Ascending aorta (tissue), 2 donors: ENCODE measurements at regions not wholly inside any gene's neighbourhood (a gene's known extent, or its start where the extent isn't known, plus 50 kb on each side); places are given as distances from the start of the nearest gene placed in this dataset.

Source experiments
- DNase-seq, 2 donors: peaks; one replicate each; pipeline ENCODE4 v3.0.0-alpha.2; 2019; ENCODE audit warnings: low spot score in 2 of 2
- H3K27ac ChIP-seq, 2 donors: fragments of 200-600 bp; sonication (generic); one replicate each; pipeline ENCODE4 v1.5.1; 2016 to 2017; ENCODE audit warnings: mild to moderate bottlenecking in 1 of 2
- H3K27me3 ChIP-seq: fragments of 200-600 bp; sonication (generic); one replicate; pipeline ENCODE4 v1.5.1; 2017
- H3K36me3 ChIP-seq, 2 donors: fragments of 200-600 bp; sonication (generic); one replicate each; pipeline ENCODE4 v1.5.1; 2016
- H3K4me1 ChIP-seq, 2 donors: fragments of 200-600 bp; sonication (generic); one replicate each; pipeline ENCODE4 v1.5.1; 2016 to 2017; ENCODE audit warnings: mild to moderate bottlenecking in 1 of 2
- H3K4me3 ChIP-seq, 2 donors: fragments of 200-600 bp; sonication (generic); one replicate each; pipeline ENCODE4 v1.5.1; 2016 to 2017; ENCODE audit warnings: mild to moderate bottlenecking in 1 of 2
- H3K9me3 ChIP-seq, 2 donors: fragments of 200-600 bp; sonication (generic); one replicate each; pipeline ENCODE4 v1.5.1; 2016
- CTCF ChIP-seq, 3 experiments: fragments of 200-600 bp in 2 of 3; fragments of 450-650 bp in 1 of 3; sonication (generic) in 2 of 3; IDR thresholded peaks; one replicate each; pipeline ENCODE4 v1.5.1; 2016 to 2019; ENCODE audit warnings: antibody characterized with exemption in 3 of 3, mild to moderate bottlenecking in 1 of 3, moderate library complexity in 1 of 3
- intact Hi-C: fragments of 100-400 bp; cut with DNase I; formaldehyde crosslinking; loops from one replicate; pipeline ENCODE4 v1.15.1; 2023

DNA sequence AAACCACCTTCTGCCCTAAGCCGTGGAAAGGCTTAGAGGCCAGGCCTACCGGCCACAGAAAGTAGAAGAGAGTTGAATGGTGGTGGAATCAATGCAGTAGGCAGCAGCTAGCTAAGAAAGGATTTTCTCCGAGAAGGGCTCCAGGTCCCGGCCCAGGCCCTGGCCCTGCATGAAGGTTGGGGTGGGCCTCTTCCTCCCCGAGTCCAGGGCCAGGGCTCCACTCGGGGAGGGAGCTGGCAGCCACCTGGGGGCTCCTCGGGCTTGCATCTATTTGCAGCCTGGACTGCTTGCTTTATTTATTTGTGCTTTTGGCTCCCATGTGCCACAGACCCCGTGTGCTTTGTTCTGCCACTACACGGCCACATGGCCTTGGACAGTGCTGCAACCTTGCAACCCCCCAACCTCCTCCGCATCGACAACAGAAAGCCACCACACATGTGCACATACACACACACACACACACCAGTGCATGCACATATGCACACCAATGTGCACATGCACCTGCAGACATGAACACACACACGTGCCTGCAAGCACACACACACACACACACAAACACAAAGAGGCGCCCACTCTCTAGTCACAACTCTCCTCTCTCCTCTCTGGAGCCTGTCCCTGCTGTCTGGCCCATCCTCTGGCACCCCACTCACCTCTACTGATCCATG lies 96.4 kb upstream of the TNRC6C start:
- no peak for DNase-seq
- H3K4me3 ChIP-seq = no peak overlapping the region
- no peaks in the 10 kb centered on the region for H3K9me3 ChIP-seq
- H3K27ac ChIP-seq = no peak overlapping the region
- intact Hi-C loops = no loop called here
- TF ChIP-seq CTCF (IDR thresholded peaks at IDR 0.05) = no peak
- H3K36me3 ChIP-seq = no peaks in the 10 kb centered on the region
- H3K4me1 ChIP-seq = peaks cover 6 to 9% of the 10 kb centered on the region in 2 donors
- H3K27me3 ChIP-seq = no peaks in the 10 kb centered on the region

GRCh38 chr17:77862890-77863813 lies 95.4 kb upstream of the TNRC6C start:
- Histone ChIP-seq H3K27me3 (no peaks in the 10 kb centered on the region), H3K9me3 (no peaks in the 10 kb centered on the region), H3K27ac (peak overlapping the region in 1 of 2 donors; percentile 71), H3K4me3 (no peak overlapping the region), H3K4me1 (peaks cover 6 to 9% of the 10 kb centered on the region in 2 donors), H3K36me3 (no peaks in the 10 kb centered on the region)
- intact Hi-C loops = no loop called here
- no peak for TF ChIP-seq CTCF (IDR thresholded peaks at IDR 0.05)
- DNase-seq = no peak

DNA sequence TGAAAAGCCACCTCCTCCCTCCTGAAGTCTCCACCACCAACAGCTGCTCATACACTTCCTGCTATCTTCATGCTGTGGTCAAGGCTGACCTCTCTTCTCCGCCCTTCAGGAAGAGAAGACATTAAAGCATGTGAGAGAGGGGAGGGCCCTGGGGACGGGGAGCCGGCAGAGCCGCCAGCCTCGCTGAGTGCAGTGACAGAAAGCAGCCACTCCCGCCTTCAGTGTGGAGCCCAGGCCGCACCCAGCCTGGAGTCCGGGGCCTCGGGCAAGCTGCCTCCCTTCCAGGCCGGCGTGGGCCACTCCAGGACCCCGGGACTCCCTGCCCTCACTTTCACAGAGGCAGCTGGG lies 94.7 kb upstream of the TNRC6C start:
- H3K27me3 ChIP-seq = no peaks in the 10 kb centered on the region
- no peak overlapping the region for H3K4me3 ChIP-seq
- no peak for DNase-seq
- TF ChIP-seq CTCF (IDR thresholded peaks at IDR 0.05) = no peak
- no peaks in the 10 kb centered on the region for H3K9me3 ChIP-seq
- H3K36me3 ChIP-seq = no peaks in the 10 kb centered on the region
- intact Hi-C loops = no loop called here
- peak overlapping the region in 1 of 2 donors; percentile 71 for H3K27ac ChIP-seq
- peaks cover 6 to 9% of the 10 kb centered on the region in 2 donors for H3K4me1 ChIP-seq

DNA sequence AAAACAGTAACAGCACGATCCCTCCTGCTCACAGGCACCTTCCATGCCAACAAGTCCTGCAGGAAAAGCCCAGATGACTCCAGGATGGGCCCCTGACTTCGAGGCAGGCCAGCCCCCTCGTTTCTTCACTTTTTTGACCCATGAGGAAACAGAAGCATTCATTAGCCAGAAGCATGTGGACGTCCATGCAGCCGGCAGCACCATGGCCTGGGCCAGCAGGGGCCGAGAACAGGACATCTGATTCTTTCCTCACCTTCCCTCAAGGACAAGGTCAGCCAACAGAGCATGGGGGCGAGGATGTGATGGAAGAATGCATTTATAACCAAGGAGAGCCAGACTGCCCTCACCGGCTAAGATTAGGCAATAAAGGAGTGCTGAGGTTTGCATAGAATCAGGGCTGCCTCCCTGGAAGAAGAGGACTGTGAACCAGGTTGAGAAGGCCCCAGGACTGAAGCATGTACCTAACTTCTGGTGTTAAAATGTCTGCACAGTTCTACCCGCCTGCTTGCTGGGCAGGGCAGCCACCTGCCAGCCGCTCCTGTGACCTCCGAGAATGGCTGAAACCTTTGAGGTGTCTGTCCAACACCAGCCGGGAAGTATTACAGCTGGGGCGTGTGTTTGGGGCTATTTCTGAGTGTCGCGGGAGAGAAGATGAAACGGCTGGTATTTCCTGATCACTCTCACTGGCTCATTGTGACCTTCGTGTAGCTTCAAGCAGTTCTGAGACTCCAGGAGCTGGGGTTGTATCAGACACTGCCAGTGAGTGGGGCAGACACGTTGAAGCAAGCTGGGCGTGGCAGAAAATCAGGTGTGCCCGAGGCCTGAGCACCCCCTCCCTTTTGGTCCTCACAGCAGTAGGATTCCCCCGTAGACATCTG lies 94.0 kb upstream of the TNRC6C start:
- Histone ChIP-seq H3K36me3 (no peaks in the 10 kb centered on the region), H3K4me3 (no peak overlapping the region), H3K27me3 (no peaks in the 10 kb centered on the region), H3K27ac (peak overlapping the region; percentile 60 to 71), H3K9me3 (no peaks in the 10 kb centered on the region), H3K4me1 (peaks cover 3 to 5% of the 10 kb centered on the region in 2 donors)
- DNase-seq = no peak
- intact Hi-C loops = no loop called here
- no peak for TF ChIP-seq CTCF (IDR thresholded peaks at IDR 0.05)

DNA sequence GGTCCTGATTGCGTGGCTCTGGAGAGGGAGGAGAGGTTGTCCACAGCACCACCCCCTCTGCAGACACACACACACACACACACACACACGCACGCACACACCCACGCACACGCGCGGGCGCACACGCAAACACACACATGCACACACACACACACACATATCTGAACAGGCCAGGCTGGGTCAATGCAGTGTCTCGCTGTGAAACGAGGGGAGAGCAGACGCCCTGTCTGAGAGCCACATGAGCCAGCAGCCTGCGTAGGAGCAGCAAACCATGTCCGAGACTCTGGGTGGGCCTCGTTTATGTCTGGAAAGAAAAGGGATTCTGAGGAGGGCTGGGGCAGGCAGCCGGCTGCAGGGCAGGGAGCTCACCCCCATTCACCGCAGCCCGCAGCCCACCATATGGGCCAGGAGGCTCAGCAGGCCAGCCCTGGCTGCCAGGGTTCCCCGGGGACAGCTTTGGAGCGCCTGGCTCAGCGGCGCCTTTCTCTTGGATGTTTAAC lies 93.3 kb upstream of the TNRC6C start:
- no peak for DNase-seq
- H3K9me3 ChIP-seq = no peaks in the 10 kb centered on the region
- H3K4me3 ChIP-seq = peak overlapping the region in 1 of 2 donors; percentile 34
- no peak for TF ChIP-seq CTCF (IDR thresholded peaks at IDR 0.05)
- intact Hi-C loops = no loop called here
- peaks cover 3 to 5% of the 10 kb centered on the region in 2 donors for H3K4me1 ChIP-seq
- peak overlapping the region; percentile 60 to 71 for H3K27ac ChIP-seq
- no peaks in the 10 kb centered on the region for H3K36me3 ChIP-seq
- H3K27me3 ChIP-seq = no peaks in the 10 kb centered on the region
